Tibial artery (tissue), 4 donors: ENCODE measurements at regions not wholly inside any gene's neighbourhood (a gene's known extent, or its start where the extent isn't known, plus 50 kb on each side); places are given as distances from the start of the nearest gene placed in this dataset.
"Not testable (repeated sequence)": the region's sequence is repeated elsewhere in the genome, so short reads cannot be mapped to it uniquely, and the experiment has no call there.

Experiments used
- DNase-seq, 2 donors: peaks; one replicate each; pipeline ENCODE4 v3.0.0-alpha.2; 2019
- H3K27ac ChIP-seq, 2 donors: fragments of 200-600 bp; sonication (generic) in 1 of 2; 1 replicate in 1 of 2; 2 replicates in 1 of 2; pipeline ENCODE4 v1.5.1; 2018 to 2019; ENCODE audit warnings: mild to moderate bottlenecking in 1 of 2
- H3K27me3 ChIP-seq, 2 donors: fragments of 200-600 bp; sonication (generic) in 1 of 2; one replicate each; pipeline versions ENCODE4 v1.5.1 to v1.6.0; 2016 to 2019
- H3K36me3 ChIP-seq, 3 donors: fragments of 200-600 bp; sonication (generic) in 2 of 3; one replicate each; pipeline ENCODE4 v1.5.1; 2016 to 2019; ENCODE audit warnings: mild to moderate bottlenecking in 2 of 3
- H3K4me1 ChIP-seq, 4 donors: fragments of 200-600 bp; sonication (generic) in 2 of 4; 1 replicate in 3 of 4; 2 replicates in 1 of 4; pipeline ENCODE4 v1.5.1; 2016 to 2019
- H3K4me3 ChIP-seq, 2 donors: fragments of 200-600 bp; sonication (generic) in 1 of 2; 1 replicate in 1 of 2; 2 replicates in 1 of 2; pipeline ENCODE4 v1.5.1; 2018 to 2019; ENCODE audit warnings: mild to moderate bottlenecking in 2 of 2
- H3K9me3 ChIP-seq, 3 donors: fragments of 200-600 bp; sonication (generic) in 1 of 3; one replicate each; pipeline ENCODE4 v1.5.1; 2016 to 2019
- CTCF ChIP-seq, 2 experiments: fragments of 200-600 bp in 1 of 2; fragments of 450-650 bp in 1 of 2; IDR thresholded peaks; one replicate each; pipeline ENCODE4 v1.5.1; 2017 to 2019; ENCODE audit warnings: antibody characterized with exemption in 2 of 2, mild to moderate bottlenecking in 1 of 2, moderate library complexity in 1 of 2
- intact Hi-C: fragments of 100-400 bp; cut with DNase I; formaldehyde crosslinking; loops from one replicate; pipeline ENCODE4 v1.15.0; 2023; ENCODE audit warnings: low total_unique reads

GRCh38 chr2:167331636-167332232 is 443.5 kb downstream of the XIRP2 start:
- Histone ChIP-seq H3K9me3 (peaks cover 0 to 8% (median 6%) of the 10 kb centered on the region in 3 donors), H3K27ac (no peak overlapping the region), H3K36me3 (no peaks in the 10 kb centered on the region), H3K27me3 (no peaks in the 10 kb centered on the region), H3K4me3 (no peak overlapping the region), H3K4me1 (no peaks in the 10 kb centered on the region)
- no peak for TF ChIP-seq CTCF (IDR thresholded peaks at IDR 0.05)
- DNase-seq: no peak
- intact Hi-C loops: no loop called here

DNA sequence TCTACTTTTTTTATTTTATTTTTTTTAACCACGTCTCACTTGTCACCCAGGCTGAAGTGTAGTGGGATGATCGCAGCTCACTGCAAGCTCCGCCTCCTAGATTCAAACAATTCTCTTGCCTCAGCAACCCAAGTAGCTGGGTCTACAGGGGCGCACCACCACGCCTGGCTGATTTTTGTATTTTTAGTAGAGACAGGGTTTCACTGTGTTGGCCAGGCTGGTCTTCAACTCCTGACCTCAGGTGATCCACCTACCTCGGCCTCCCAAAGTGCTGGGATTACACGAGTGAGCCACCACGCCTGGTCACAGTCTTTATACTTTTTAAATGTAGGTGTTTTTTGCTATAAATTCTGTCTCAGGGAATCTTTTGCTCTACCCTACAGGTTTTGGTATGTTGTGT is 440.5 kb downstream of the XIRP2 start:
- H3K36me3 ChIP-seq, DNase-seq, H3K4me1 ChIP-seq, H3K9me3 ChIP-seq, H3K27me3 ChIP-seq, H3K27ac ChIP-seq, intact Hi-C loops, H3K4me3 ChIP-seq: not testable (repeated sequence)

GRCh38 chr2:167322795-167323194 is 434.5 kb downstream of the XIRP2 start:
- Histone ChIP-seq H3K4me1 (no peaks in the 10 kb centered on the region), H3K9me3 (no peaks in the 10 kb centered on the region), H3K27me3 (no peaks in the 10 kb centered on the region), H3K4me3 (no peak overlapping the region), H3K27ac (no peak overlapping the region), H3K36me3 (no peaks in the 10 kb centered on the region)
- intact Hi-C loops: no loop called here
- no peak for DNase-seq
- no peak for TF ChIP-seq CTCF (IDR thresholded peaks at IDR 0.05)

GRCh38 chr2:167318581-167318980 is 430.3 kb downstream of the XIRP2 start:
- Histone ChIP-seq H3K27me3 (no peaks in the 10 kb centered on the region), H3K36me3 (no peaks in the 10 kb centered on the region), H3K27ac (no peak overlapping the region), H3K4me1 (no peaks in the 10 kb centered on the region), H3K9me3 (no peaks in the 10 kb centered on the region), H3K4me3 (no peak overlapping the region)
- TF ChIP-seq CTCF (IDR thresholded peaks at IDR 0.05): no peak
- intact Hi-C loops: no loop called here
- DNase-seq: no peak

GRCh38 chr2:167310442-167310841 is 422.2 kb downstream of the XIRP2 start:
- no peaks in the 10 kb centered on the region for H3K27me3 ChIP-seq
- DNase-seq: no peak
- intact Hi-C loops: no loop called here

More at GRCh38 chr2:167310442-167310841, 422.2 kb downstream of the XIRP2 start:
- Histone ChIP-seq H3K4me3 (no peak overlapping the region), H3K27ac (no peak overlapping the region), H3K36me3 (no peaks in the 10 kb centered on the region), H3K4me1 (no peaks in the 10 kb centered on the region), H3K9me3 (no peaks in the 10 kb centered on the region)
- no peak for TF ChIP-seq CTCF (IDR thresholded peaks at IDR 0.05)
